HG02970 (cell line): ENCODE measurements at regions not wholly inside any gene's neighbourhood (a gene's known extent, or its start where the extent isn't known, plus 50 kb on each side); places are given as distances from the start of the nearest gene placed in this dataset.
"Not testable (repeated sequence)": the region's sequence is repeated elsewhere in the genome, so short reads cannot be mapped to it uniquely, and the experiment has no call there.

Experiments
- ATAC-seq: cut with Tn5 transposase; IDR thresholded peaks from one replicate; pipeline ENCODE4 v1.9.1; 2021; ENCODE audit warnings: mild to moderate bottlenecking, moderate library complexity, moderate number of reproducible peaks; ENCODE audit not compliant: unreplicated experiment, low FRiP score

DNA sequence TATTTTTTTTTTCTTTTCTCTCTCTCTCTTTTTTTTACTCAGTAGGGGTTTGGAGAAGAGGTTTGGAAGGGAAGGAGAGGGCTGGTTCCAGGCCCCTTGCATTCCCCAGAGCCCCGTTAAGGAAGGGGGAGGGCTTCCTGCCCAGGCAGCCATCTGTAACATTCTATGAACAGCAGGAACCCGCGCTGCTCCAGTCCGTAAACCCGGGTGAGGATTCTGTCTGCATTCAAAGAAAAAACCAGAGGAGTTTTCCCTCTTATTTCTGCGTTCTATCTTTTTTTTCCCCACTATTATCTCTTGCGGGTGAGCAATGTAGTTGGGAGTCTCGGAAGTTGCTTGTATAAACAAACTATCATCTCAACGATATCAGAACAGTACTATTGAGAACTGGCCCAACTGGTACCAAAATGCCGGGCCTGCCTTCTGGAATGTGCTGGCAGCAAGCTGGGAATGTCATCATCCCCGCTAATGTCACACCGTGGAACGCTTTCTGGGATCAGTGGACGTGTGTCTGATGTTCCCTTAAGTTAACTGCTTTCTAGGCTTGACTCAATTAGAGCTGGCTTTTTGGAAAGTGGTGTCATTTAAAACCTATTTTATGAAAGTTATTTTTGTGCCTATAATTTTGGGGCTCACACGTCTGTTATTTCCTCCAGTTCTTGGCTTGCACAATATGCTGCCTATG, 153.1 kb upstream of the MEOX2 start:
- no peak for ATAC-seq

DNA sequence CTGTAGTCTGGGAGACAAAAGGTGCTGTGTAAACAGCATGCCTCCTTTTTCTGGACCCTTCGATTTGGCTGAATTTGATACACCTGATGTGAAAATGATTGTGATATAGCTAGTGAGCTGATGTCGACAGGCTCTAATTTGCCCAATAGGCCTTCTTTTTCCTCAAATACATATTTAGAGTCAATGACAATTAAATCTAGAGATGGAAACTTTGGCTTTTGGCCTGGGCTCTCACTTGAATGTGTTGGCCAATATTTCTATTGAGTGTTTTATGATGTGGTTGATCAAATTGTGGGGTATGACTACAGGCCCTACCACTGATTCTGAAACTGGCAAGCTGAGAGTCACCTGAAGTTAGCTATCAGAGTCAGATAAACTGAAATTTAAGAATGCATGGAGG, 151.8 kb upstream of the MEOX2 start:
- no peak for ATAC-seq

DNA sequence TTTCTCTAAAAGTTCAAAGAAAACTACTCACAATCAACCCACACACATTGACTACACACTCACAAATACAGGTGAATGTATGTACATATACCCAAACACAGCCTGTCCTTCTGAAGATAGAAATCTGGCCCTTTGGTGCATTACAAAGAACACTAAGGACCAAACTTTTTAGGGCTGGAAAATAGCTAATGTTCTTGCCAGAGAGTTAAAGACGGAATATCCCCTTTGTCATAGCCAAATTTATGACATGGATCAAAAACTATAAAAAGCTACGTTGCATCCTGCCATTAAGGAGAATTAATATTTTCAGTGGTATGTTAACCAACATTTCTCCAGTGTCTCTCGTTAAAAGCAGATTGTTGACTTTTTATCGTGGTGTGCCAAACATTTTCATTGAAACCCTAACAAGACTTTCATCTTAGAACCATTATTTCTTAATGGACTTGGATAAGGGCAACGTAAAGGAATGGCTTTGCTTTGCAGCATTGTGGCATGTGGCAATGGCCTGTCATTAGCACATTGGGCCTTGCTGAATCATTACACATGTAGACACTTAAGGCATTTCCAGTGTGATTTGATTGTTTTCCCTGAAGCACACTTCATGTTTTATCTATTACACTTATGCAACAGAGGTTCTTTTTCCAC, 150.9 kb upstream of the MEOX2 start:
- no peak for ATAC-seq

GRCh38 chr7:15836651-15837050, 150.2 kb upstream of the MEOX2 start:
- no peak for ATAC-seq

GRCh38 chr7:15836041-15836440, 149.6 kb upstream of the MEOX2 start:
- ATAC-seq: no peak

GRCh38 chr7:15834446-15834845, 148.0 kb upstream of the MEOX2 start:
- no peak for ATAC-seq

- ATAC-seq: no peak
Observed at GRCh38 chr7:15832996-15833395, 146.5 kb upstream of the MEOX2 start.

DNA sequence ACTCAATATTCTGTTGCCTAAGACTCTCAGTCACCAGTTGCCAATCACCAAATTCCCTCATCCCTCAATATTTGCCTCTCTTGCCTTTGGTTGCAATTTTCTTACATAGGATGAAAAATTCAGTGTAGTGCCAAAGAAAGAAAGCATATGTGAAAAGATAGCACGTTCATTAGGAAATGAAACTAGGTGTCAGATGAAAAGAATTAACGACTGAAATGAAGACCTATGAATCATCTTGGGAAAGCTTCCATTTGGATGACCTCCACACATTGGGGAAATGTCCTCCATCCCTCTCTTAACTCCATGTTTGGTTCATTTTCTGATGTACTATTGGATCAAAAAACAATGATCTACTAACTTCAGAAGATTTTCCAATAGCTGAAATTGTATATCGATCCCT, 145.1 kb upstream of the MEOX2 start:
- no peak for ATAC-seq

DNA sequence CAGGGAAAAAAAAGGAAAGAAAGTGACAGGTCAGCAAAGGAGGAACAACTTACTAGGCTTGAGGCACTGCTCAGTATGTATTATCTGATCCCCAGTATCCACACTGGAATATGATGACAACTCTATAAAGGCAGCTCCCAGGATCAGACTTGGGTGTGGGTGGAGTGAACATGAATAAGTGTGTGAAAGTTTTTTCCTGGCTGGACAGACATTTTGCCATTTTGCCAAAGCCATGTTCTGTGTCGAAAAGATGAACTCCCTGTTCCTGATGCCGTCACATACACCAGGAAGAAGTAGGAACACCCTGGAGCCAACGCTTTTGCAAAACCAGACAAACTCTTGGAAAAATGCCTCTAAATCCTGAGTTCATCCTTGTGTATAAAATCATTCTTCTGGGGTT, 143.2 kb upstream of the MEOX2 start:
- ATAC-seq: no peak

- no peak for ATAC-seq
Observed at GRCh38 chr7:15828881-15829280, 142.4 kb upstream of the MEOX2 start.

- ATAC-seq: no peak
Observed at GRCh38 chr7:15821484-15822427, 135.3 kb upstream of the MEOX2 start.

- ATAC-seq: no peak
Observed at GRCh38 chr7:15820319-15820718, 133.8 kb upstream of the MEOX2 start.

GRCh38 chr7:15816835-15817426, 130.4 kb upstream of the MEOX2 start:
- ATAC-seq: no peak

DNA sequence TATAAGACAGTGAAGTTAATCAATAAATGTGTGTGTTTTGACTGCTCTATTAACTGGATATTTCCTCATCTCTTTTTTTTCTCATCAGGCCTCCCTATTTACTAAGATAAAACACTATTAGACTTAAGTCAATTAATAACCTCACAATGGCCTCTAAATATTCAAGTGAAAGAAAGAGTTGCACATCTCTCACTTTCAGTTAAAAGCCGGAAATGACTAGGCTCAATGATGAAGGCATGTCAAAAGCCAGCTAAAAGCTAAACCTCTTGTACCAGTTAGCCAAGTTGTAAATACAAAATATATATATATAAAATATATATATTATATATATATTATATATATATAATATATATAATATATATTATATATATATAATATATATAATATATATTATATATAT, 127.0 kb upstream of the MEOX2 start:
- ATAC-seq: no peak

- ATAC-seq: not testable (repeated sequence)
Observed at GRCh38 chr7:15810383-15810782, 123.9 kb upstream of the MEOX2 start.

DNA sequence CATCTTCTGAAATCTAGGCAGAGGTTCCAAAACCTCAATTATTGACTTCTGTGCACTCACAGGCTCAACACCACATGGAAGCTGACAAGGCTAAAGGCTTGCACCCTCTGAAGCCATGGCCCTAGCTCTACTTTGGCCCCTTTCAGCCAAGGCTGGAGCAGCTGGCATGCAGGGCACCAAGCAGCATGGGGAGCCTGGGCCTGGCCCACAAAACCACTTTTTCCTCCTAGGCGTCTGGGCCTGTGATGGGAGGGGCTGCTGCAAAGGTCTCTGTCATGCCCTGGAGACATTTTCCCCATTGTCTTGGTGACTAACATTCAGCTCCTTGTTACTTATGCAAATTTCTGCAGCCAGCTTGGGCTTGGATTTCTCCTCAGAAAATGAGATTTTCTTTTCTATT, 123.5 kb upstream of the MEOX2 start:
- ATAC-seq: not testable (repeated sequence)

DNA sequence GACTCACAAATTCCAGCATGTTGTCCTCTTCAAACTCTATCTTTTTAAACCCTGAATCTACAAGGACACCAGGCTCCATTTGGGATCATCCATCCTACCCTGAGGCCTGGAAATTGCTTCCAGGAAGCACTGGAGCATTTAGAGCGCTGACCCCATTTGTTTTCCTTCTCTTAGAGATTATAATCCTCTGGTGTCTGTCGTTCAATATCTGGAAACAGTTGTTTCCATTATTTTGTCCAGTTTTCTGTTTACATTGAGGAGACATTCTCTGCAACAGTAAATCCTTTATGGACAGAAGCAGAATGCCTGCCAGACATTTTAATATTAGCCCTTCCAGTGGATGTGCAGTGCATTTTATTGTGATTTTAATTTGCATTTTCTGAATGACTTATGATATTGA, 119.4 kb upstream of the MEOX2 start:
- ATAC-seq: no peak

DNA sequence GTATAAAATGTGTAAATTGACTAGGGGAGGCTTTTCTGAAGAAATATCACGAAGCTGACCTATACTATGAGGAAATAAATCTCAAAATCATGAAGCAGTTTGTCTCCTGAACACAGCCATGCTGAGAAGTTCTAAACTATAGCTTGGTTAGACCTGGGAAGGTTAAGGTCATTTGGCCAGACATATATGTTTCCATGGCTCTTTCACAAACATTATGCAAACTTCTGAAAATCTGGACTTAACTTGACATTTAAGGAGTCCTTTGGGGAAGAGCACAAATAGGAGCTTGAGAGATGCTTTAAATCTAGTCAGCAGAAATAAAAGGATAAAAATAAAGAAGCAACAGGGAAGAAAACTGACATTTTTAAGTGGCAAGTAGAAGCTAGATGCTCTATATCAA, 115.9 kb upstream of the MEOX2 start:
- no peak for ATAC-seq

- no peak for ATAC-seq
Observed at GRCh38 chr7:15801551-15801950, 115.1 kb upstream of the MEOX2 start.

GRCh38 chr7:15801041-15801440, 114.6 kb upstream of the MEOX2 start:
- ATAC-seq: no peak

GRCh38 chr7:15798081-15798480, 111.6 kb upstream of the MEOX2 start:
- ATAC-seq: no peak
